DOHH2 (cell line): ENCODE measurements at regions not wholly inside any gene's neighbourhood (a gene's known extent, or its start where the extent isn't known, plus 50 kb on each side); places are given as distances from the start of the nearest gene placed in this dataset.
A peak's percentile ranks its signal among the peaks of the same experiment; 100 is the strongest.

Experiments used
- H3F3A ChIP-seq: fragments of 200-600 bp; sonication (generic), shearing (Covaris generic); 2 replicates; pipeline ENCODE4 v1.6.0; 2016; ENCODE audit warnings: antibody characterized with exemption, mild to moderate bottlenecking; ENCODE audit not compliant: control insufficient read depth, insufficient read depth
- H3K27ac ChIP-seq: fragments of 200-600 bp; sonication (generic); 2 replicates; pipeline ENCODE4 v1.5.1; 2014; ENCODE audit warnings: low read depth, mild to moderate bottlenecking, low read length, moderate library complexity
- H3K27me3 ChIP-seq: fragments of 200-600 bp; sonication (generic); 2 replicates; pipeline ENCODE4 v1.6.1; 2014; ENCODE audit warnings: mild to moderate bottlenecking, low read length, mixed read lengths; ENCODE audit not compliant: control insufficient read depth
- H3K36me3 ChIP-seq: fragments of 200-600 bp; sonication (generic); 2 replicates; pipeline ENCODE4 v1.6.1; 2014; ENCODE audit warnings: mild to moderate bottlenecking, low read length, moderate library complexity, mixed read lengths; ENCODE audit not compliant: control insufficient read depth
- H3K4me1 ChIP-seq: fragments of 200-600 bp; sonication (generic); 2 replicates; pipeline ENCODE4 v1.6.1; 2014; ENCODE audit warnings: mild to moderate bottlenecking, low read length, mixed read lengths; ENCODE audit not compliant: control insufficient read depth
- H3K4me2 ChIP-seq: fragments of 200-600 bp; sonication (generic); 2 replicates; pipeline ENCODE4 v1.6.0; 2014; ENCODE audit warnings: mild to moderate bottlenecking, low read length, moderate library complexity
- H3K4me3 ChIP-seq: fragments of 200-600 bp; sonication (generic); 2 replicates; pipeline ENCODE4 v1.5.1; 2014; ENCODE audit warnings: mild to moderate bottlenecking, low read length, mixed read lengths
- H3K79me2 ChIP-seq: fragments of 200-600 bp; sonication (generic); 2 replicates; pipeline ENCODE4 v1.6.1; 2014; ENCODE audit warnings: mild to moderate bottlenecking, low read length, mixed read lengths; ENCODE audit not compliant: control insufficient read depth
- H3K9me2 ChIP-seq: fragments of 200-600 bp; sonication (generic); replicated peaks from 2 replicates; pipeline ENCODE4 v1.6.1; 2014; ENCODE audit warnings: mild to moderate bottlenecking, low read length, mixed read lengths; ENCODE audit not compliant: control insufficient read depth
- H3K9me3 ChIP-seq: fragments of 200-600 bp; sonication (generic); 2 replicates; pipeline ENCODE4 v1.6.1; 2014; ENCODE audit warnings: antibody characterized with exemption, low read length, mixed read lengths; ENCODE audit not compliant: control insufficient read depth, insufficient read depth
- H4K20me1 ChIP-seq: fragments of 200-600 bp; sonication (generic); 2 replicates; pipeline ENCODE4 v1.6.0; 2014; ENCODE audit warnings: low read depth, mild to moderate bottlenecking, antibody characterized with exemption, low read length, moderate library complexity; ENCODE audit not compliant: control insufficient read depth, insufficient read depth
- EZH2phosphoT487 ChIP-seq: fragments of 200-600 bp; sonication (generic); IDR thresholded peaks from 2 replicates; pipeline ENCODE4 v1.6.1; 2017; ENCODE audit warnings: borderline replicate concordance, mild to moderate bottlenecking, antibody characterized with exemption, low read length, moderate library complexity, mixed read lengths
- TF ChIP-seq, protein P1 (sequence below): fragments of 200-600 bp; sonication (generic); IDR thresholded peaks from one replicate; pipeline ENCODE4 v1.5.1; 2014; ENCODE audit warnings: antibody characterized with exemption, mild to moderate bottlenecking, low read depth, low read length; ENCODE audit not compliant: poor library complexity, severe bottlenecking

DNA sequence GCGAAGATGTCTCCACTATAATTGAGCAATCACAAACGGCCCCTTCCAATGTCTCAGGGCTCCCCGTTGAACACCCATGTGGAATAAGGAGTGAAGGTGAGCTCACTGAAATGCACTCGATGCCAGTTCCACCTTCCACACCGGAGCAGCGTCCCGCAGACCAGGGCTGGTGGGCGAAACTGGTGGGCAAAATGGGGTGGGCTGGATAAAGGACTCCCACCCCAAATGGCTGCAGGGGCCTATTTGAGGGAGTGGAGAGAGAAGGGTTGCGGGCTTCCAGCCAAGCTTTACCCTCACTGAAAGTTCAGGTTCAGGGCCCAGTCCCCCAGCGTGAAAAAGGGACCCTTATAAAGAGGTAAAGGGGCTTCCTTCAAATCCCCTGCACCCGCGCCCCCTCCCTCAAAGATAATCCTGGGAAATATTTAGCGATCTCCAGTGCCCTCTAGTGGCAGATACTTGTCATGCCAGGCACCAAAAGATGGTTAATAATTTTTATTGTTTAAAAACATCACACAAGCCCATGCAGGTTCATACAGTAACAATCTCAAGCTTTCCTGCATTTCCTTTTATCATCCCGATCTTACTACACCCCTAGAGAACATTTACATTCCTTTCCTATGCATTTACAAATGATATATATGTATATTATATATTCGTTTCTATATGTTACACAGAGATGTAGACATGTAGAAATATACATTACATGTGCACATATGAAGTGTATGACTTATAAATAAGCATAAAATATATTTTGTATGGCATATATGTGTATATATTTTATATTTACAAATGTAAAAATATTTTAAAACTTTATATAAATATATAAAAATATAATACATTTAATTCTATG is 58.2 kb upstream of the NKX2-2 start:
- Histone ChIP-seq H4K20me1 (no peaks in the 10 kb centered on the region), H3K4me2 (no peak overlapping the region), H3K9me2 (no peaks in the 10 kb centered on the region), H3K27me3 (peaks cover 8% of the 10 kb centered on the region), H3K4me1 (no peaks in the 10 kb centered on the region), H3K79me2 (no peaks in the 10 kb centered on the region), H3K36me3 (no peaks in the 10 kb centered on the region), H3K4me3 (no peak overlapping the region), H3F3A (no peaks in the 10 kb centered on the region), H3K9me3 (no peaks in the 10 kb centered on the region), H3K27ac (no peak overlapping the region)
- TF ChIP-seq EZH2phosphoT487: no peak
- TF ChIP-seq, protein P1, sequence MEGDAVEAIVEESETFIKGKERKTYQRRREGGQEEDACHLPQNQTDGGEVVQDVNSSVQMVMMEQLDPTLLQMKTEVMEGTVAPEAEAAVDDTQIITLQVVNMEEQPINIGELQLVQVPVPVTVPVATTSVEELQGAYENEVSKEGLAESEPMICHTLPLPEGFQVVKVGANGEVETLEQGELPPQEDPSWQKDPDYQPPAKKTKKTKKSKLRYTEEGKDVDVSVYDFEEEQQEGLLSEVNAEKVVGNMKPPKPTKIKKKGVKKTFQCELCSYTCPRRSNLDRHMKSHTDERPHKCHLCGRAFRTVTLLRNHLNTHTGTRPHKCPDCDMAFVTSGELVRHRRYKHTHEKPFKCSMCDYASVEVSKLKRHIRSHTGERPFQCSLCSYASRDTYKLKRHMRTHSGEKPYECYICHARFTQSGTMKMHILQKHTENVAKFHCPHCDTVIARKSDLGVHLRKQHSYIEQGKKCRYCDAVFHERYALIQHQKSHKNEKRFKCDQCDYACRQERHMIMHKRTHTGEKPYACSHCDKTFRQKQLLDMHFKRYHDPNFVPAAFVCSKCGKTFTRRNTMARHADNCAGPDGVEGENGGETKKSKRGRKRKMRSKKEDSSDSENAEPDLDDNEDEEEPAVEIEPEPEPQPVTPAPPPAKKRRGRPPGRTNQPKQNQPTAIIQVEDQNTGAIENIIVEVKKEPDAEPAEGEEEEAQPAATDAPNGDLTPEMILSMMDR: peak; percentile 91

DNA sequence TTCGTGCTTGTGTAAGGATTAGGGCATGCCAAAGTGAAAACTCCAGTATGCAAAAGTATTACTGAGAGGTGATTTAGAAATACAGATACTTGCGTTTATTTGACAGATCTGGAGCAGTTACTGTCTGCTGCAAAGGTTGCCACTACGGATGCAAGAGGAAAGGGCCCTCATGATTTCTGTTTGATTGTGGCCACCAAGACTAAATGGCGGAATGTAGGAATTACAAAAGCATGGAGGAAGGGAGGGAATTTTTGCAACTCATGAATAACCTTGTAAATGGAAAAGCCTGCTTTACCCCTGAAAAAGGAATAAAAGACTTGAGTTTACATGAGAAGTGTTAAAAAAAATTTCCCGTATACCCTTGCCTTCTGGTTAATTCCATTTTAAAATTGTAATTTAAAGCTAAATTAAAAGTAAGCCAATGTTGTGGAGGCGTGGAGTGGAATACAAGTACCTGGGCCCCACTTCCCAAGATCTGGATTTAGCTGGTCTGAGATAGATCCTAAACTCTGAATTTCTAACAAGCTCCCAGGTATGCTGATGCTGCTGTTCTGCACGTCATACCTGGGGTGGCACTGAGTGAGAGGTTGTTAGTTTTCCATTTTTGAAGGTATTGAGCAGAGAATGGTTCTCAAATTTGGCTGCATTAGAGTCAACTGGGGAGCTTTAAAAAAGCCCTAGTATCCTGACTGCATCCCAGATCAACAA is 56.6 kb upstream of the NKX2-2 start:
- no peaks in the 10 kb centered on the region for H3K9me2 ChIP-seq
- H3K27ac ChIP-seq: no peak overlapping the region
- no peaks in the 10 kb centered on the region for H3K36me3 ChIP-seq
- H3F3A ChIP-seq: no peaks in the 10 kb centered on the region
- no peaks in the 10 kb centered on the region for H3K4me1 ChIP-seq
- H3K27me3 ChIP-seq: peaks cover 11% of the 10 kb centered on the region
- H3K4me2 ChIP-seq: no peak overlapping the region
- no peak overlapping the region for H3K4me3 ChIP-seq
- no peaks in the 10 kb centered on the region for H3K9me3 ChIP-seq
- H3K79me2 ChIP-seq: no peaks in the 10 kb centered on the region
- no peak for TF ChIP-seq EZH2phosphoT487
- TF ChIP-seq, protein P1: no peak
- no peaks in the 10 kb centered on the region for H4K20me1 ChIP-seq

DNA sequence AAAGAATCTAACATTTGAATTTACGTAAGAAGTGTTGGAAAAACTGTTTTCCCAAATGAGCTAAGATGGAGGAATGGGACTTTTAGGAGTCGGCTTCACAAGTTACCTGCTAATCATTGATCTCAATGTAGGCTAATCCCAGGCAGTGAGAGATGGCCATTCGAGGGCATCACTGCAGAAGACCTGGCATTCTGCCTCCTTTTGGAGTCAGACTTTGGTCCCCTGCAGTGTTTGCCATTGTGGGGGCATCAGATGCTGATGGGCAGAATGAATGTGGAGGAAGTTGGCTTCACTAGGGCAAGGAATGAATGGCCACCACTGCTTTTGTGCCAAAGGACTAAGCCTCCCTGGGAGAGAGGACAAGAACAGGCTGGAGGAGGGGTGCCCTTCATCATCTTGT is 55.7 kb upstream of the NKX2-2 start:
- no peaks in the 10 kb centered on the region for H4K20me1 ChIP-seq
- H3K36me3 ChIP-seq: no peaks in the 10 kb centered on the region
- H3K4me2 ChIP-seq: no peak overlapping the region
- H3K9me3 ChIP-seq: no peaks in the 10 kb centered on the region
- H3K27me3 ChIP-seq: peaks cover 11% of the 10 kb centered on the region
- no peaks in the 10 kb centered on the region for H3K4me1 ChIP-seq
- TF ChIP-seq EZH2phosphoT487: no peak
- TF ChIP-seq, protein P1: no peak
- no peak overlapping the region for H3K27ac ChIP-seq
- H3K79me2 ChIP-seq: no peaks in the 10 kb centered on the region
- H3K9me2 ChIP-seq: no peaks in the 10 kb centered on the region
- H3K4me3 ChIP-seq: no peak overlapping the region
- H3F3A ChIP-seq: no peaks in the 10 kb centered on the region
